Caco-2 (cell line): ENCODE measurements at regions not wholly inside any gene's neighbourhood (a gene's known extent, or its start where the extent isn't known, plus 50 kb on each side); places are given as distances from the start of the nearest gene placed in this dataset.

Experiments
- BruUV-seq: library from RNA; stranded (reverse); fragments of 400-500 nt; replicated peaks from 2 replicates; lab custom pipeline; 2021; lab: Mats Ljungman, UMichigan
- CTCF ChIA-PET: fragments of 300-600 bp; sonication (Branson Sonifier 250); formaldehyde crosslinking; loops from one replicate; lab custom pipeline; 2022; ENCODE audit warnings: antibody characterized with exemption; lab: Charles Lee
- POLR2A ChIA-PET: fragments of 300-600 bp; sonication (Branson Sonifier 250); formaldehyde crosslinking; loops from one replicate; lab custom pipeline; 2022; ENCODE audit warnings: antibody characterized with exemption; lab: Charles Lee
- DNase-seq, 2 experiments: peaks; one replicate each; pipeline versions ENCODE4 v3.0.0 to v3.0.0-alpha.2; 2020 to 2022
- H3K27me3 ChIP-seq: replicated peaks from 2 replicates; pipeline ENCODE4 v1.6.0; 2011; ENCODE audit warnings: low read length; ENCODE audit not compliant: control insufficient read depth, insufficient read depth
- H3K36me3 ChIP-seq: 2 replicates; pipeline ENCODE4 v1.5.1; 2011; ENCODE audit warnings: low read length; ENCODE audit not compliant: control insufficient read depth, insufficient read depth
- H3K4me1 ChIP-seq: fragments of 250-450 bp; sonication (Bioruptor Pico); 2 replicates; pipeline ENCODE4 v1.5.1; 2020; ENCODE audit warnings: mild to moderate bottlenecking
- H3K4me3 ChIP-seq: 2 replicates; pipeline ENCODE4 v1.5.1; 2011; ENCODE audit warnings: low read depth, mild to moderate bottlenecking, control low read depth, low read length
- H3K9me3 ChIP-seq: fragments of 250-450 bp; sonication (Bioruptor Pico); 2 replicates; pipeline ENCODE4 v1.5.1; 2020; ENCODE audit warnings: mild to moderate bottlenecking, moderate library complexity
- H3K27ac Mint-ChIP-seq: one replicate; pipeline ENCODE4 v1.8.0; 2022; ENCODE audit warnings: mixed read lengths; ENCODE audit not compliant: unreplicated experiment
- H3K27me3 Mint-ChIP-seq: one replicate; pipeline ENCODE4 v1.8.0; 2022; ENCODE audit warnings: mixed read lengths; ENCODE audit not compliant: insufficient read depth, unreplicated experiment
- H3K36me3 Mint-ChIP-seq: one replicate; pipeline ENCODE4 v1.8.0; 2022; ENCODE audit warnings: mild to moderate bottlenecking, mixed read lengths; ENCODE audit not compliant: insufficient read depth, unreplicated experiment
- H3K4me1 Mint-ChIP-seq: one replicate; pipeline ENCODE4 v1.8.0; 2022; ENCODE audit warnings: low read depth, mixed read lengths; ENCODE audit not compliant: unreplicated experiment
- H3K4me3 Mint-ChIP-seq: one replicate; pipeline ENCODE4 v1.8.0; 2022; ENCODE audit warnings: mild to moderate bottlenecking, moderate library complexity, mixed read lengths; ENCODE audit not compliant: unreplicated experiment
- H3K9me3 Mint-ChIP-seq: one replicate; pipeline ENCODE4 v1.8.0; 2022; ENCODE audit warnings: mixed read lengths; ENCODE audit not compliant: unreplicated experiment
- CTCF ChIP-seq, 2 experiments: fragments of 200-600 bp in 1 of 2; IDR thresholded peaks; 1 replicate in 1 of 2; 2 replicates in 1 of 2; pipeline versions ENCODE4 v1.5.1 to v1.8.0; 2011 to 2022; ENCODE audit warnings: antibody characterized with exemption in 1 of 2, control low read depth in 1 of 2, inconsistent platforms in 1 of 2, low read depth in 1 of 2, low read length in 1 of 2, mild to moderate bottlenecking in 1 of 2, moderate library complexity in 1 of 2; ENCODE audit not compliant: insufficient read depth in 1 of 2, severe bottlenecking in 1 of 2, unreplicated experiment in 1 of 2
- intact Hi-C: fragments of 100-400 bp; cut with micrococcal nuclease; formaldehyde crosslinking; loops from one replicate; pipeline ENCODE4 v1.10.0; 2022; ENCODE audit not compliant: unreplicated experiment

- no peaks in the 10 kb centered on the region for H3K36me3 Mint-ChIP-seq
- ChIA-PET POLR2A (no interaction called here), CTCF (no interaction called here)
- TF ChIP-seq CTCF (IDR thresholded peaks at IDR 0.05; ENCODE audit: insufficient read depth in 1 of 2, low read depth in 1 of 2, low read length in 1 of 2, severe bottlenecking in 1 of 2, unreplicated experiment in 1 of 2): no peak
- Histone ChIP-seq H3K4me3 (no peak overlapping the region), H3K27me3 (no peaks in the 10 kb centered on the region), H3K9me3 (no peaks in the 10 kb centered on the region; the same call in 1 of the 2 replicates), H3K4me1 (no peaks in the 10 kb centered on the region), H3K36me3 (no peaks in the 10 kb centered on the region)
- no peak overlapping the region for H3K27ac Mint-ChIP-seq
- no peak for DNase-seq
- intact Hi-C loops: no loop called here
- peaks cover 5% of the 10 kb centered on the region for H3K9me3 Mint-ChIP-seq
- H3K27me3 Mint-ChIP-seq: no peaks in the 10 kb centered on the region
- H3K4me3 Mint-ChIP-seq: no peak overlapping the region
- no peaks in the 10 kb centered on the region for H3K4me1 Mint-ChIP-seq
- no TSS peak for BruUV-seq
These were observed 56.9 kb upstream of the ASB17 start for GRCh38 chr1:75989121-75989520.

- DNase-seq: no peak
- Mint-ChIP-seq H3K27ac (no peak overlapping the region), H3K27me3 (no peaks in the 10 kb centered on the region), H3K36me3 (no peaks in the 10 kb centered on the region), H3K4me1 (no peaks in the 10 kb centered on the region), H3K4me3 (no peak overlapping the region), H3K9me3 (no peaks in the 10 kb centered on the region)
- no peak for TF ChIP-seq CTCF (IDR thresholded peaks at IDR 0.05; ENCODE audit: insufficient read depth in 1 of 2, low read depth in 1 of 2, low read length in 1 of 2, severe bottlenecking in 1 of 2, unreplicated experiment in 1 of 2)
- Histone ChIP-seq H3K4me1 (no peaks in the 10 kb centered on the region), H3K4me3 (no peak overlapping the region), H3K9me3 (no peaks in the 10 kb centered on the region), H3K36me3 (no peaks in the 10 kb centered on the region), H3K27me3 (no peaks in the 10 kb centered on the region)
- intact Hi-C loops: loop anchor here (2.0 to 5.0 kb wide), 5 partner anchors 82 to 1152 kb away; partner anchors contain the start of gene ST6GALNAC3
- ChIA-PET CTCF (no interaction called here), POLR2A (no interaction called here)
- BruUV-seq: no TSS peak
These were observed 58.5 kb upstream of the ASB17 start for GRCh38 chr1:75990686-75991085.

GRCh38 chr1:75991497-75992114 lies 59.4 kb upstream of the ASB17 start:
- intact Hi-C loops: loop anchor here (2.0 to 5.0 kb wide), 5 partner anchors 83 to 1151 kb away; partner anchors contain the start of gene ST6GALNAC3
- peak; percentile 49 to 63 for TF ChIP-seq CTCF (IDR thresholded peaks at IDR 0.05; ENCODE audit: insufficient read depth in 1 of 2, low read depth in 1 of 2, low read length in 1 of 2, severe bottlenecking in 1 of 2, unreplicated experiment in 1 of 2)
- H3K36me3 Mint-ChIP-seq: no peaks in the 10 kb centered on the region
- H3K4me3 ChIP-seq: no peak overlapping the region
- no peak overlapping the region for H3K4me3 Mint-ChIP-seq
- BruUV-seq: no TSS peak
- no peaks in the 10 kb centered on the region for H3K9me3 ChIP-seq
- no peaks in the 10 kb centered on the region for H3K27me3 ChIP-seq
- POLR2A ChIA-PET: no interaction called here
- H3K4me1 Mint-ChIP-seq: no peaks in the 10 kb centered on the region
- no peaks in the 10 kb centered on the region for H3K4me1 ChIP-seq
- no peaks in the 10 kb centered on the region for H3K36me3 ChIP-seq
- DNase-seq: peak; percentile 75 to 77
- no peaks in the 10 kb centered on the region for H3K9me3 Mint-ChIP-seq
- H3K27me3 Mint-ChIP-seq: no peaks in the 10 kb centered on the region
- CTCF ChIA-PET: no interaction called here
- H3K27ac Mint-ChIP-seq: no peak overlapping the region
